ENCODE measurements at regions not wholly inside any gene's neighbourhood (a gene's known extent, or its start where the extent isn't known, plus 50 kb on each side); places are given as distances from the start of the nearest gene placed in this dataset.
"Not testable (repeated sequence)": the region's sequence is repeated elsewhere in the genome, so short reads cannot be mapped to it uniquely, and the experiment has no call there.

- not testable (repeated sequence) for DNase-seq (ENCODE audit: low read depth)
Measured at GRCh38 chr16:88148078-88148477, 196.8 kb downstream of the BANP start.

GRCh38 chr16:88148682-88149081 lies 197.4 kb downstream of the BANP start:
- DNase-seq (ENCODE audit: low read depth), result not testable (repeated sequence)

GRCh38 chr16:88149158-88149603 lies 197.9 kb downstream of the BANP start:
- DNase-seq (ENCODE audit: low read depth), result not testable (repeated sequence)

- not testable (repeated sequence) for DNase-seq (ENCODE audit: low read depth)
Measured at GRCh38 chr16:88149663-88150062, 198.4 kb downstream of the BANP start.

GRCh38 chr16:88150456-88151128 lies 199.4 kb downstream of the BANP start:
- not testable (repeated sequence) for DNase-seq (ENCODE audit: low read depth)

- not testable (repeated sequence) for DNase-seq (ENCODE audit: low read depth)
Measured at GRCh38 chr16:88151129-88151499, 199.9 kb downstream of the BANP start.

GRCh38 chr16:88151859-88152843 lies 200.9 kb downstream of the BANP start:
- not testable (repeated sequence) for DNase-seq (ENCODE audit: low read depth)

- not testable (repeated sequence) for DNase-seq (ENCODE audit: low read depth)
Measured at GRCh38 chr16:88152879-88153278, 201.6 kb downstream of the BANP start.

- not testable (repeated sequence) for DNase-seq (ENCODE audit: low read depth)
Measured at GRCh38 chr16:88153516-88153915, 202.3 kb downstream of the BANP start.

- not testable (repeated sequence) for DNase-seq (ENCODE audit: low read depth)
Measured at GRCh38 chr16:88154886-88155285, 203.7 kb downstream of the BANP start.

GRCh38 chr16:88155681-88156080 lies 204.4 kb downstream of the BANP start:
- DNase-seq (ENCODE audit: low read depth), result not testable (repeated sequence)

- DNase-seq (ENCODE audit: low read depth), result not testable (repeated sequence)
Measured at GRCh38 chr16:88156640-88157283, 205.5 kb downstream of the BANP start.

GRCh38 chr16:88157686-88158085 lies 206.5 kb downstream of the BANP start:
- DNase-seq (ENCODE audit: low read depth), result not testable (repeated sequence)

GRCh38 chr16:88158256-88159045 lies 207.2 kb downstream of the BANP start:
- DNase-seq (ENCODE audit: low read depth), result not testable (repeated sequence)

- DNase-seq (ENCODE audit: low read depth), result not testable (repeated sequence)
Measured at GRCh38 chr16:88159046-88159896, 208.0 kb downstream of the BANP start.

GRCh38 chr16:88159897-88160335 lies 208.7 kb downstream of the BANP start:
- not testable (repeated sequence) for DNase-seq (ENCODE audit: low read depth)

GRCh38 chr16:88161191-88161590 lies 210.0 kb downstream of the BANP start:
- not testable (repeated sequence) for DNase-seq (ENCODE audit: low read depth)

- DNase-seq (ENCODE audit: low read depth), result not testable (repeated sequence)
Measured at GRCh38 chr16:88161623-88162275, 210.5 kb downstream of the BANP start.

GRCh38 chr16:88162778-88163177 lies 211.5 kb downstream of the BANP start:
- not testable (repeated sequence) for DNase-seq (ENCODE audit: low read depth)

Data from activated T-helper 1 cell treated with Interleukin-2 at 50 U/mL for 16 hours (primary cell).